ENCODE measurements at regions not wholly inside any gene's neighbourhood (a gene's known extent, or its start where the extent isn't known, plus 50 kb on each side); places are given as distances from the start of the nearest gene placed in this dataset.

DNA sequence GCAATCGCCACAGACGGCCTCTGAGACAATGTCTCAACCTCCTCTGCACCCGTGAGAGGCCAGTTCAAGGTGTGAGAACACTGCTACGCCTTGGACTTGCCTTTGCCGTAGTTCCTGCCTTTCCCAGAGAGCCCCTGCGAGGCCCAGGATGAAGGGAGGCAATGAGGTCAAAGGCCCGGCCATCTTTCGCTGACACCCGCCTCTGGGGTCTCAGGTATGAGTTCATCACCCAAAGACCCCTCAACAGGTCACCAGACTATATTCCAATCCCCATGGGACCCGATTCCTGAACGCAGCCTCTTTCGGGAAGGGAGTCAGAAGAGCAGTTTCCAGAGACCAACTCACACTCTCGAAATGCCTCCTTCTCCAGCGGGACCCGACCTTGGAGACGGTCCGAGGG is 573.5 kb downstream of the KCNJ18 start:
- CTCF ChIA-PET = no interaction called here
- H3K36me3 ChIP-seq (ENCODE audit: control insufficient read depth, insufficient read depth, low read length) = no peaks in the 10 kb centered on the region
- intact Hi-C loops (cut with micrococcal nuclease; ENCODE audit: unreplicated experiment) (no loop called here), in situ Hi-C loops (cut with HindIII; ENCODE audit: low pct_unique_long_range_greater_than_20kb, low sequenced_read_pairs) (no loop called here)
- no peak for DNase-seq (ENCODE audit: low read depth, low spot score)
- POLR2A ChIA-PET = no interaction called here
- no peak for ATAC-seq
- no peak overlapping the region for H3K27ac ChIP-seq (ENCODE audit: low read length)
- TF ChIP-seq, protein P1, sequence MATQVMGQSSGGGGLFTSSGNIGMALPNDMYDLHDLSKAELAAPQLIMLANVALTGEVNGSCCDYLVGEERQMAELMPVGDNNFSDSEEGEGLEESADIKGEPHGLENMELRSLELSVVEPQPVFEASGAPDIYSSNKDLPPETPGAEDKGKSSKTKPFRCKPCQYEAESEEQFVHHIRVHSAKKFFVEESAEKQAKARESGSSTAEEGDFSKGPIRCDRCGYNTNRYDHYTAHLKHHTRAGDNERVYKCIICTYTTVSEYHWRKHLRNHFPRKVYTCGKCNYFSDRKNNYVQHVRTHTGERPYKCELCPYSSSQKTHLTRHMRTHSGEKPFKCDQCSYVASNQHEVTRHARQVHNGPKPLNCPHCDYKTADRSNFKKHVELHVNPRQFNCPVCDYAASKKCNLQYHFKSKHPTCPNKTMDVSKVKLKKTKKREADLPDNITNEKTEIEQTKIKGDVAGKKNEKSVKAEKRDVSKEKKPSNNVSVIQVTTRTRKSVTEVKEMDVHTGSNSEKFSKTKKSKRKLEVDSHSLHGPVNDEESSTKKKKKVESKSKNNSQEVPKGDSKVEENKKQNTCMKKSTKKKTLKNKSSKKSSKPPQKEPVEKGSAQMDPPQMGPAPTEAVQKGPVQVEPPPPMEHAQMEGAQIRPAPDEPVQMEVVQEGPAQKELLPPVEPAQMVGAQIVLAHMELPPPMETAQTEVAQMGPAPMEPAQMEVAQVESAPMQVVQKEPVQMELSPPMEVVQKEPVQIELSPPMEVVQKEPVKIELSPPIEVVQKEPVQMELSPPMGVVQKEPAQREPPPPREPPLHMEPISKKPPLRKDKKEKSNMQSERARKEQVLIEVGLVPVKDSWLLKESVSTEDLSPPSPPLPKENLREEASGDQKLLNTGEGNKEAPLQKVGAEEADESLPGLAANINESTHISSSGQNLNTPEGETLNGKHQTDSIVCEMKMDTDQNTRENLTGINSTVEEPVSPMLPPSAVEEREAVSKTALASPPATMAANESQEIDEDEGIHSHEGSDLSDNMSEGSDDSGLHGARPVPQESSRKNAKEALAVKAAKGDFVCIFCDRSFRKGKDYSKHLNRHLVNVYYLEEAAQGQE (IDR thresholded peaks at IDR 0.05; ENCODE audit: insufficient read depth in 1 of 2, low read depth in 2 of 2, low read length in 1 of 2) = no peak
- no peak for TF ChIP-seq SIN3A (IDR thresholded peaks at IDR 0.05; ENCODE audit: borderline replicate concordance, insufficient read depth, low read depth, low read length)
- no peak for TF ChIP-seq TCF7L2 (IDR thresholded peaks at IDR 0.05; ENCODE audit: low read depth, low read length)
- TF ChIP-seq, protein P2, sequence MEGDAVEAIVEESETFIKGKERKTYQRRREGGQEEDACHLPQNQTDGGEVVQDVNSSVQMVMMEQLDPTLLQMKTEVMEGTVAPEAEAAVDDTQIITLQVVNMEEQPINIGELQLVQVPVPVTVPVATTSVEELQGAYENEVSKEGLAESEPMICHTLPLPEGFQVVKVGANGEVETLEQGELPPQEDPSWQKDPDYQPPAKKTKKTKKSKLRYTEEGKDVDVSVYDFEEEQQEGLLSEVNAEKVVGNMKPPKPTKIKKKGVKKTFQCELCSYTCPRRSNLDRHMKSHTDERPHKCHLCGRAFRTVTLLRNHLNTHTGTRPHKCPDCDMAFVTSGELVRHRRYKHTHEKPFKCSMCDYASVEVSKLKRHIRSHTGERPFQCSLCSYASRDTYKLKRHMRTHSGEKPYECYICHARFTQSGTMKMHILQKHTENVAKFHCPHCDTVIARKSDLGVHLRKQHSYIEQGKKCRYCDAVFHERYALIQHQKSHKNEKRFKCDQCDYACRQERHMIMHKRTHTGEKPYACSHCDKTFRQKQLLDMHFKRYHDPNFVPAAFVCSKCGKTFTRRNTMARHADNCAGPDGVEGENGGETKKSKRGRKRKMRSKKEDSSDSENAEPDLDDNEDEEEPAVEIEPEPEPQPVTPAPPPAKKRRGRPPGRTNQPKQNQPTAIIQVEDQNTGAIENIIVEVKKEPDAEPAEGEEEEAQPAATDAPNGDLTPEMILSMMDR (IDR thresholded peaks at IDR 0.05) = no peak
- no peak for TF ChIP-seq POLR2AphosphoS5 (IDR thresholded peaks at IDR 0.05; ENCODE audit: low read depth, low read length)
- H3K9me3 ChIP-seq (ENCODE audit: control insufficient read depth, insufficient read depth, low read depth, low read length) = no peaks in the 10 kb centered on the region
- BruUV-seq (replicated peaks) = no TSS peak
- H3K27me3 ChIP-seq (ENCODE audit: control insufficient read depth, insufficient read depth, low read length) = no peaks in the 10 kb centered on the region
- no peak overlapping the region for H3K4me3 ChIP-seq (ENCODE audit: low read depth in 2 of 2, low read length in 2 of 2)
- no peaks in the 10 kb centered on the region for H3K4me1 ChIP-seq (ENCODE audit: control insufficient read depth, insufficient read depth, low read length)

DNA sequence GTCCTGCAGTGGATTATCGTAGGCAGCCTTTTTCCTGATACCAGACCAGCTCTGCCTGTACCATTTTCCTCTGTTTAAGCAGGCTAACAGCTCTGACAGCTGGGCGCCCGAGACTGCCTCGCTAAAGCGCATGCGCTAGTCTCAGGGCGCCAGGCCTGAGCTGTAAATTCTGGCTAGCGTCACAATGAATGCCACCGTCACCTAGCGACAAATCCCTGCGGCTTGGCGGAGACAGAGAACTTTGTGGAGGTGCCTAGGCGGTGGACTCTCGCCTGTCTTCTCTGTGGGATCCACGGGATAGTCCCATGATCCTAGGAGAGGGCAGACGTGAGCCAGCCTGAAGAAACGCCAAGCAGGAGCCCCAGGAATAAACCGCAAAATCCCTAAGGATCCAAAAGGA is 573.9 kb downstream of the KCNJ18 start:
- DNase-seq (ENCODE audit: low read depth, low spot score) = no peak
- in situ Hi-C loops (cut with HindIII; ENCODE audit: low pct_unique_long_range_greater_than_20kb, low sequenced_read_pairs) (no loop called here), intact Hi-C loops (cut with micrococcal nuclease; ENCODE audit: unreplicated experiment) (no loop called here)
- H3K4me3 ChIP-seq (ENCODE audit: low read depth in 2 of 2, low read length in 2 of 2) = no peak overlapping the region
- ChIA-PET CTCF (no interaction called here), POLR2A (no interaction called here)
- no TSS peak for BruUV-seq (replicated peaks)
- H3K4me1 ChIP-seq (ENCODE audit: control insufficient read depth, insufficient read depth, low read length) = no peaks in the 10 kb centered on the region
- H3K36me3 ChIP-seq (ENCODE audit: control insufficient read depth, insufficient read depth, low read length) = no peaks in the 10 kb centered on the region
- H3K27me3 ChIP-seq (ENCODE audit: control insufficient read depth, insufficient read depth, low read length) = no peaks in the 10 kb centered on the region
- no peak for TF ChIP-seq TCF7L2 (IDR thresholded peaks at IDR 0.05; ENCODE audit: low read depth, low read length)
- no peak for TF ChIP-seq SIN3A (IDR thresholded peaks at IDR 0.05; ENCODE audit: borderline replicate concordance, insufficient read depth, low read depth, low read length)
- TF ChIP-seq, protein P1 (IDR thresholded peaks at IDR 0.05; ENCODE audit: insufficient read depth in 1 of 2, low read depth in 2 of 2, low read length in 1 of 2) = no peak
- TF ChIP-seq, protein P2 (IDR thresholded peaks at IDR 0.05) = no peak
- TF ChIP-seq POLR2AphosphoS5 (IDR thresholded peaks at IDR 0.05; ENCODE audit: low read depth, low read length) = no peak
- no peak for ATAC-seq
- H3K27ac ChIP-seq (ENCODE audit: low read length) = no peak overlapping the region
- H3K9me3 ChIP-seq (ENCODE audit: control insufficient read depth, insufficient read depth, low read depth, low read length) = no peaks in the 10 kb centered on the region

All from Panc1 (cell line).